Activated T-helper 17 cell treated with anti-CD3 and anti-CD28 coated beads, Interleukin-2, amount 50 U/mL, for 72 hours (primary cell): ENCODE measurements at regions not wholly inside any gene's neighbourhood (a gene's known extent, or its start where the extent isn't known, plus 50 kb on each side); places are given as distances from the start of the nearest gene placed in this dataset.

ENCODE experiments used
- ATAC-seq: fragments of 150-1000 bp; cut with Tn5 transposase; replicated peaks from 2 replicates; pipeline ENCODE4 v1.10.0; 2021; ENCODE audit warnings: mild to moderate bottlenecking, moderate library complexity
- H3K27ac Mint-ChIP-seq: one replicate; pipeline ENCODE4 v1.8.0; 2022; ENCODE audit warnings: mixed read lengths
- H3K27me3 Mint-ChIP-seq: one replicate; pipeline ENCODE4 v1.8.0; 2022; ENCODE audit warnings: mixed read lengths
- H3K36me3 Mint-ChIP-seq: one replicate; pipeline ENCODE4 v1.8.0; 2022; ENCODE audit warnings: low read depth, mild to moderate bottlenecking, mixed read lengths
- H3K4me1 Mint-ChIP-seq: one replicate; pipeline ENCODE4 v1.8.0; 2022; ENCODE audit warnings: mixed read lengths
- H3K4me3 Mint-ChIP-seq: one replicate; pipeline ENCODE4 v1.8.0; 2022; ENCODE audit warnings: mild to moderate bottlenecking, mixed read lengths
- H3K9me3 Mint-ChIP-seq: one replicate; pipeline ENCODE4 v1.8.0; 2022; ENCODE audit warnings: mixed read lengths

DNA sequence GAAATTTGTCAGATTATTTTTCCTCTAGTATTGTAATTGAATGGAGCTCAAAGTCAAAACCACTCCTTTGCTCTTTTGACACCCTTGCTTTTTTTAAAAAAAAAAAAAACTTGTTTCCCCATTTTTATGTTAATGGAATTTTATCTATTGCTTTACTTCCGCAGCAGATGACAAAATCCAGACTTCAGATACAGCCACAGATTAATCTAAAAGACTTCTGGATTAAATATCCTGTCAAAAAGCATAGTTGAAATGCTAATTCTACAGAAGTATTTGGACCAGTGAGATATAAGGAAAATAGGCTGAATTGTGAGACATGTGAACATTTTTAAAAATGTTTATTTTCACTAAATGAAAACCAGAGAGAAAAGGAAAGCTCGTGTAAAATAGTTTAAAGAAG, 341.4 kb downstream of the BMP2 start:
- H3K4me1 Mint-ChIP-seq = no peaks in the 10 kb centered on the region
- no peak for ATAC-seq
- H3K27ac Mint-ChIP-seq = no peak overlapping the region
- H3K9me3 Mint-ChIP-seq = peaks cover 17% of the 10 kb centered on the region
- no peaks in the 10 kb centered on the region for H3K36me3 Mint-ChIP-seq
- no peak overlapping the region for H3K4me3 Mint-ChIP-seq
- H3K27me3 Mint-ChIP-seq = no peaks in the 10 kb centered on the region

DNA sequence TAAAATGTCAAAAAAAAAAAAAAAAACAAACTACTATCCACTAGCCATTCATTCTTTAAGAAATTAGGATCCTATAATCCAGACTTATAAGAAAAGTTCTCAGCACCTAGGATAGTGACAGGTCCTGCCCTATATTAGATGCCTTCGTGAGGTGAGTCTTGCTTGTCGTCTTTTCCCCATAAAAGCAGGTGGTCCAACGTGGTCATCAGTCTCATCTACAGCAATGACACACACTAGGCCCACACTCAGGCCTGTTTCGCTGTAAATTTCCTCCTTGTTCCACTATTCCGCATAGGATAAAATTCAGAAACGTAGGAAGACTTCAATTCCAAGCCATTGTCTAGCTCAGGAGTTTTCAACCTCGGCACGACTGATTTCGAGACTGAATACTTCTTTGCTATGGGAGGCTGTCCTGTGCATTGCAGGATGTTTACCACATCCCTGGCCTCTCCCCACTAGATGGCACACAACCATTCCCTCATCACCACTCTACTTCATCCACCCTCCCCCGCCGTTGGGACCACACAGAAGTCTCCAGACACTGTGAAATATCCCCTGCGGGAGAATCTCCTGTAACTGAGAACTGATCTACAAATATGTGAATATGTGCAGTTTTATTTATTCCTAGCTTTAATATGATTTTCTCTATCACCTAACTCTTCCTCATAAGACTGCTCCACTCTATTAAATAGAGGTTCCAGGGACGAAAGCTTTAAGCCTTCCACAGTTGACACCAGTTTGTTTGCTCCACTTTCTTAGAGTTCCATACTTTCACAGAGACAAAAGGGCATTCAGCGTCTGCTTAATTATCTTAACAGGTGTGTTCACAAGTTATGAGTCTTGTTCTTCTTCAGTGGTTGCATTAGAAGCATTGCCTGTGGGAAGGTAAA, 346.3 kb downstream of the BMP2 start:
- no peak for ATAC-seq
- no peaks in the 10 kb centered on the region for H3K4me1 Mint-ChIP-seq
- no peak overlapping the region for H3K4me3 Mint-ChIP-seq
- no peaks in the 10 kb centered on the region for H3K36me3 Mint-ChIP-seq
- H3K27ac Mint-ChIP-seq = no peak overlapping the region
- H3K9me3 Mint-ChIP-seq = peaks cover 19% of the 10 kb centered on the region
- no peaks in the 10 kb centered on the region for H3K27me3 Mint-ChIP-seq

DNA sequence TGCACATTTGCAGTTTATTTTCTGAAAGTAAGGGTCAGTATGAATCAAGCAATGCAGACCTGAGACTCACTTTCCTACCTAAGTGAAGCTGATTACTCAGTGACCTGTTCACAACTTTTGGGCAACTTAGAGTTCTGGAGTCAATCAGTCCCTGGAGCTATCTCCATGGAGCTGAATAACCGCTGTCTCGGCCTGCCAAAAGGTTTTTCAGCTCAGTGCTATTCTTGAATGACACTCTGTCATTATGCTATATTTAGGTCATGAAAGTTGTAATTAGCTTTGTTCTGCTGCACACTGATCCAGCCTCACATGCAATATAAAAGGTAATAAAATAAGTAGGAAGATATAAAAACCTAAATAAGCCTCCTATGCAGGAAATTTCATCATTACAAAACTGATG, 356.0 kb downstream of the BMP2 start:
- no peaks in the 10 kb centered on the region for H3K4me1 Mint-ChIP-seq
- no peak overlapping the region for H3K4me3 Mint-ChIP-seq
- H3K27ac Mint-ChIP-seq = no peak overlapping the region
- H3K36me3 Mint-ChIP-seq = no peaks in the 10 kb centered on the region
- H3K9me3 Mint-ChIP-seq = peaks cover 4% of the 10 kb centered on the region
- no peaks in the 10 kb centered on the region for H3K27me3 Mint-ChIP-seq
- no peak for ATAC-seq

DNA sequence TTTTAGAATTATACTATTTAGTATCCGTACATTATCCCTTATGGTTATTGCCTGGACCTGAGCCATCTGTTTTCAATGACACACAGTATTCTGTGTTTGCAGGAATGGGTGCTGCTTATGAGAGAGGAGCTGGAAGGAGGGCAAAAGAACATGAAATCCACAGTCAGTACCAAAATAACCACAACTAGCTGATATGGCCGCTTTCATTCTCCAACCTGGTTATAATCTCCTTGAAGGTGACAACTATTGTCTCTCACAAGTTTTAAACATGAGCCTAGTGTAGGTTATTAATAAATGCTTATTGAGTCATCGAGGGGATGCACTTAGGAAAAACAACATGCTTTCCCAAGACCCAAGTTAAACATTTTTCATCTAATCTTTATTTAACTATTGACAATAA, 356.6 kb downstream of the BMP2 start:
- no peak for ATAC-seq
- Mint-ChIP-seq H3K36me3 (no peaks in the 10 kb centered on the region), H3K27me3 (no peaks in the 10 kb centered on the region), H3K27ac (no peak overlapping the region), H3K4me1 (no peaks in the 10 kb centered on the region), H3K9me3 (peaks cover 4% of the 10 kb centered on the region), H3K4me3 (no peak overlapping the region)

DNA sequence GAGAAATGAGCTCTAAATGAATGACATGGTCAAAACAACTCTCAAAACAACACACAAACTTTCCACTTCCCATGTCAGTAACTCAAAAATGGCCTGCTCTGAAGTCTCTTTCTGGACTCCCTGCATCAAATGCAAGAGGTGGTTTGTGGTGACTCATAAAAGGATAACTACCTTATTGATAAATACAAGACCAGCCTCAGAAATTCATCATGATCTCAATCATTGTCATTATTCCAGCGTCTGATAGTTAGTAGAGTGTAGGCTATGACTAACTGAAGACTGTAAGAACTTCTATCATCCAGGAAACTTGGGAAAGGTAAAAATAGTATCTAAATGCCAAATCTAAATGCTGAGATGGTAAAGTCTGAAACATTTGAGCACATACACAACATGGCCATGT, 369.4 kb downstream of the BMP2 start:
- Mint-ChIP-seq H3K27ac (no peak overlapping the region), H3K36me3 (no peaks in the 10 kb centered on the region), H3K9me3 (peaks cover 10% of the 10 kb centered on the region), H3K27me3 (no peaks in the 10 kb centered on the region), H3K4me1 (no peaks in the 10 kb centered on the region), H3K4me3 (no peak overlapping the region)
- no peak for ATAC-seq

DNA sequence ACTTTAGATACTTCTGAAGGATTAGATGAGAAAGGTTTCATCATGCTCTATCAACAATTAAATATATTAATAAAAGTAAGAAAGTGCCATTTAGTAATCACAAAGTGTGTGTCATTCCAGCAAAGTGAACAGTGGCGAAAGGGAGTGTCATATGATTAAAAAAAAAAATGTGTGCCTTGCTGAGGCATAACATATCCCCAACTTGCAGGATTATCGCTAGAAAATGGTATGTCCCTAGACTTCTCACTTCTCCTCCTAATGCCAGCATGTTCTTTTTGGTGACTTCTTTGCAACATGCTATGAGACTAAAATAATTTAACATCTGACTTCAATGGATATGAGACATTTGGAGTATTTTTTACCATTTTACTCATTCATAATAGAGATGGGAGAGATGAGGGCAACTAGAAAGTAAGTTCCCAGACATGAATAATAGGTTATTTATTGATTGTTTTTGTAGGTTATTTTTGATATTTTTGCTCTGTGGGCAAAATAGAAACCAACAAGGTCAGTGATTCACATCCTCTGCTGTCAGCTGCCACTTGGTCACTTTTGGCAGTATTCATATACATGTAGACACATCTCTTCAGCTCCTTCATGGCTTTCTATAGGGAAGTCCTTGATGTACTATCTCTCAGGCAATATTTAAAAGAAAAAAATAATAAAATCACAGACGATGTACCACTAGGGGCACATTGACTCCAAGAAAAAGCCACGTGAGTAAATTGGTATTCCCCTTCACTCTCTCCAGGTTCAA, 370.1 kb downstream of the BMP2 start:
- no peak overlapping the region for H3K27ac Mint-ChIP-seq
- no peak overlapping the region for H3K4me3 Mint-ChIP-seq
- no peaks in the 10 kb centered on the region for H3K4me1 Mint-ChIP-seq
- H3K9me3 Mint-ChIP-seq = peaks cover 10% of the 10 kb centered on the region
- no peak for ATAC-seq
- no peaks in the 10 kb centered on the region for H3K36me3 Mint-ChIP-seq
- no peaks in the 10 kb centered on the region for H3K27me3 Mint-ChIP-seq

DNA sequence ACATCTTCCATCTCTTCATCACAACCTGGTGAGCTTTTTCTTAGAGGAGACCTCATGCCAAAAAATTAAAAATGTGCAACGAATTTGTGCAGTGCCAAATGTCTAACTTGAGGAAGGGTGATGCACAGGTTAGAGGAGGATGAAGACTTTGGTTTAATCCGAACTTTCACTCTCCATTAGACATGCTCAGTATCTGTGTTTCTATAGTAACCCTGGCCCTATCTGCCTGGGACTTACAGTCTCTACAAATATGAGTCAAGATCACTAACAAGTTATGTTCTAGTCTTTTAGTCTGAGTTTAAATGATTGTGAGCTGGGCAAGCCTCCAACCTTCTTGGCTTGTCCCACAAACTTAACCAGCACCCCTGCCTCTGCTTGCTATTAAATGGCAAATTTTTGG, 377.0 kb downstream of the BMP2 start:
- Mint-ChIP-seq H3K4me3 (no peak overlapping the region), H3K27ac (no peak overlapping the region), H3K9me3 (peaks cover 10% of the 10 kb centered on the region), H3K36me3 (no peaks in the 10 kb centered on the region), H3K27me3 (no peaks in the 10 kb centered on the region), H3K4me1 (no peaks in the 10 kb centered on the region)
- ATAC-seq = no peak

DNA sequence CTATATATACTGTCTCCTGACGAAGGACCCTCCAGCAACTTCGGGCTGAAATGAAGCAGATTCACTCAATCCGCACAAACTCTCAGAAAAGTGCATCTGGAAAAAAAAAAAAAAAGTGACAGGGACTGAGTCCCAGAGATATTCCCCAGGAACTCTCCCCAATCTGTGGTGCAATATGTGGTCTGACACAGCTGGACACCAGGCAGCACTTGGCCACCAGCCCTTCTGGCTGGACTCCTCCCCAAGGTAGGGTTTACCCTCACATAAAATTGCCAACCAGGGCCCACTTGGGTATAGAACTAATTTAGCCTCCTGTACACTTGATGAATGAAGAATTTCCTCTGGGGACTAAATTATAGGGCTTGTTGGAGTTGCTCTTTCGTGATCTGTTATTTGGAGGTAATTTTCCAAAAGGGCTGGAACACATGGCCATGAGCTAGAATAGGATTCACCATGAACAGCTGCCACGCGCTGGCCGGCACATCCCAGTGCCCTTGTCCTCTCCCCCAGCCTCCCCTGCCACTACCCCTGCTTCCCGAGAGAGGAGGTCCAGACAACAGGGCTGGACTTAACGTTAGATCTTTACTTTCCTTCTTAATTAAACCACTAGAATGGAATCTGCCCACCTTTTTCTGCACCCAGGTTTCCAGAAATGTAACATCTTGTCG, 379.2 kb downstream of the BMP2 start:
- Mint-ChIP-seq H3K27ac (no peak overlapping the region), H3K27me3 (no peaks in the 10 kb centered on the region), H3K9me3 (peaks cover 10% of the 10 kb centered on the region), H3K36me3 (no peaks in the 10 kb centered on the region), H3K4me3 (no peak overlapping the region), H3K4me1 (no peaks in the 10 kb centered on the region)
- ATAC-seq = no peak

DNA sequence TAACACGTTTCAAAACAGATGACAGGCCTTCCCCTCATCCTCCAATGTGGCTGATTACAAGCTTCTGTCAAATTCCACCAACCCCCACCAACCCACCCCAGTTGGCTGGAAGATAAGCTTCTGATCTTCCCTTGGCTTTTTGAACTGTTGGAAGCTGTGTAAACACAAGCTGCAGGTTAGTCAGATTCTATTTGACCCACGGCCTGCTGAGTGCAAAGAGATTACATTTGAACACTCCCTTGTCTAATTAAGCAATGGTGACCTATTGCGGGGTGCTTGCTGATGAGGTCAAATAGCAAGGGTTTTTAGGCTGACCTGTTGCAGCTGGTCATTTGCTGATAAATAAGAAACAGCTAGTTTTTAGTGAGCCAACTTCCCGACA, 379.7 kb downstream of the BMP2 start:
- no peak overlapping the region for H3K4me3 Mint-ChIP-seq
- H3K9me3 Mint-ChIP-seq = peaks cover 10% of the 10 kb centered on the region
- no peak overlapping the region for H3K27ac Mint-ChIP-seq
- no peaks in the 10 kb centered on the region for H3K27me3 Mint-ChIP-seq
- H3K4me1 Mint-ChIP-seq = no peaks in the 10 kb centered on the region
- H3K36me3 Mint-ChIP-seq = no peaks in the 10 kb centered on the region
- no peak for ATAC-seq

DNA sequence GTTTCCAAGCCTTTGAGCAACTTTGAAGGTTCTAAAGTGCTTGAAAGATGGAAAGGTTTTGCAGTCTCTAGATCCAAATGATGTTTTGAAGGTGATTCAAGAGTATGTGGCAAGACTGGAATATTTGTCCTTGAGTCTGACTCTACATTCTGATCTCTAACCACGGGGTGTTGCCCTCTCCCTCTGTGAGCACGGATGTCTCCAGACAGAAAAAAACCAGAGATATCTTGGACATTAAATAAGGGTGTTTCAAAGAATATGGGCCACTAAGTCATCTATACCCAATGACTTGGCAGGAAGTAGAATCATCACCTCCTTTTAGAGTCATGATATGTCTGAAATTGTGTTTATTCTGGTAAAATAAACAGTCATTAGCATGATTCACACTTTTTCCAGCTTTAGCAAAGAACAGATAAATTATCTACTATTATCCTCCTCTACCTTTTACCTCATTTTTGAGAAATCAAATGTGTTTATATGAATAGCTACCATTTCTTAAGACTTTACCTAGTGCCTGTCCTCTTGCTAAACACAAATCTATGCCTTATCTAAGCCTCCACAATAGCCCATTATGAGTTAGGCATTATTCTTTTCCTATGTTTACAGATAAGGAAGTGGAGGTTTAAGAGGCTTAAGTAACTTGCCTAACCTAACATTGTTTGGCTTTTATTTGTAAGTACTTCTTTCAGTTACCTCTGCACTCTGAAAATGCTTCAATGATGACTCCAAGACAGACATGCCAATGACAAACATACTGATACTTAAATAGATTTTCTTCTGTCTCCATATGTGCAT, 384.4 kb downstream of the BMP2 start:
- Mint-ChIP-seq H3K27ac (no peak overlapping the region), H3K4me3 (no peak overlapping the region), H3K9me3 (peaks cover 17% of the 10 kb centered on the region), H3K4me1 (no peaks in the 10 kb centered on the region), H3K36me3 (no peaks in the 10 kb centered on the region), H3K27me3 (no peaks in the 10 kb centered on the region)
- no peak for ATAC-seq

DNA sequence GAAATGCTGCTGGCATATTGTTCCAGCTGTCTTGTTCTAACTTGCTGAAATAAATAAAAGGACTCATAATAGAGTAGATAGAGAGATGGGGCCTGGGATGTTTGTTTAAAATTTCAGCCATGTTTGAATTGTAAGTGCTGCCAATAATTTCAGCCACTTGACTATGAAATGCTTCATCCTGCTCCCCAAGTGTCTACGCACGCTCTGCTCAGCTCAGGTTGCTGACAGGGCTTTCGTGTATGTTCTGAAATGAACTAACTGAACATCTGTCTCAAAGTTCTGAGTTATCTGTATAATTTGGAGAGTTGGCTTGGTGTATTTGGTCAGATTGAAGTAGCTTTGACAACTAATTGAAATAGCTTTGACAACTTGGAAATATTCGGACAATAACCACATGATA, 387.8 kb downstream of the BMP2 start:
- Mint-ChIP-seq H3K27ac (no peak overlapping the region), H3K4me3 (no peak overlapping the region), H3K9me3 (peaks cover 19% of the 10 kb centered on the region), H3K36me3 (no peaks in the 10 kb centered on the region), H3K4me1 (no peaks in the 10 kb centered on the region), H3K27me3 (no peaks in the 10 kb centered on the region)
- no peak for ATAC-seq

DNA sequence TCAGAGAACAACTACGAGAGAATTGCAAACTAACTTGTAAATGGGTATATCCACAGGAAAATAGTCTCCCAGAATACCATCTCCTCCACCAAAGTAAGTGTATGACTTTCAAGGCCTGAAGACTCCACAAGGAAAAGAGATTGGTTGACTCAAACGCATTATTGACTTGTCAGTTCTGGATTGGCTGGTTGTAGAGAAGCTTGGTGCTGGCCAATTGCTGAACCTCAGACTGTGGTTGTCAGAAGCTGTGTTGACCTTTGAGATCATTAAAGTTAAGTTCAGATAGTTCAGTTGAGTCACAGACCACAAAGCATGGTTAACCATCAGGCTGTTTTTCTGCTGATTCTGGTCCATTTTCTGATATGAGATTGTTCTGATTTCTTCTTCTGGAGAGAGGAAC, 388.3 kb downstream of the BMP2 start:
- ATAC-seq = no peak
- H3K4me1 Mint-ChIP-seq = no peaks in the 10 kb centered on the region
- H3K4me3 Mint-ChIP-seq = no peak overlapping the region
- peaks cover 19% of the 10 kb centered on the region for H3K9me3 Mint-ChIP-seq
- no peak overlapping the region for H3K27ac Mint-ChIP-seq
- no peaks in the 10 kb centered on the region for H3K36me3 Mint-ChIP-seq
- no peaks in the 10 kb centered on the region for H3K27me3 Mint-ChIP-seq

DNA sequence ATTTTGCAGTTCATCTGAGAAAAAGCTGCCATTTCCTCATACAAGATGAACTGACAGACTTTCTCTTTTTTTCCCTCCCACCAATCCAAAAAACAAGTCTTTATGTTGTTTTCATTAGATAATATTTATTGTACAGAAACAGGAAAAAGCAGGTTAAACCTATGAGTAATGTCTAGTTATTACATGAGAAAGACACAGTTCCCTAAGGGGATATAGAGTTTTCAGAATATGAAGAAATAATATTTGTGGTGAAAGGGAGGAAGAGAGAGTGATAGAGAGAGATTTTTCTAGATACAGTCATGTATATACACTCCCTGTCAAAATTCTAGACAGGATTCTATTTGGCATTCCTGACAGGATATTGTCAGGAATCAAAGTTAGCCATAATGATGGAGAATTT, 392.4 kb downstream of the BMP2 start:
- no peaks in the 10 kb centered on the region for H3K4me1 Mint-ChIP-seq
- no peak for ATAC-seq
- no peak overlapping the region for H3K27ac Mint-ChIP-seq
- peaks cover 29% of the 10 kb centered on the region for H3K9me3 Mint-ChIP-seq
- H3K4me3 Mint-ChIP-seq = no peak overlapping the region
- H3K36me3 Mint-ChIP-seq = no peaks in the 10 kb centered on the region
- no peaks in the 10 kb centered on the region for H3K27me3 Mint-ChIP-seq

DNA sequence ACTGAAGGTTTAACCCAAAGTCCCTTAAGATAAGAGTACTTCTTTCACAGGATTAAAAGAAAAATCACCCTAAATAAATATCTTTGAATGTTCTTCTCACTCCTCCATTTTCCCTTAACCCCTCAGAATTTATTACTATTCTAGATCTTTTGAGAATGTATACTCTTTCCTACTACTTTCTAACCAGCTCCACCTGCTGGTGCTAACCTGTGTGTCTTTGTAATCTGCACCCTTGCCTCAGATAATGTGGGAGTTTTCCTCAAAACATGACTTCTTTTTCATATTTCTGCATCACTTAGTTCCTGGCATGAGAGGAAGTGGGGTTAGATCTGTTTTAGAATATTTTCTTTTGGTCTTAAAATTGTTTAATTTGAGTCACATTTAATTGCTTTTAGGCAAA, 394.2 kb downstream of the BMP2 start:
- peaks cover 22% of the 10 kb centered on the region for H3K9me3 Mint-ChIP-seq
- no peaks in the 10 kb centered on the region for H3K27me3 Mint-ChIP-seq
- no peak overlapping the region for H3K27ac Mint-ChIP-seq
- H3K4me1 Mint-ChIP-seq = no peaks in the 10 kb centered on the region
- no peaks in the 10 kb centered on the region for H3K36me3 Mint-ChIP-seq
- no peak for ATAC-seq
- no peak overlapping the region for H3K4me3 Mint-ChIP-seq
